ENCODE measurements at regions not wholly inside any gene's neighbourhood (a gene's known extent, or its start where the extent isn't known, plus 50 kb on each side); places are given as distances from the start of the nearest gene placed in this dataset.

DNA sequence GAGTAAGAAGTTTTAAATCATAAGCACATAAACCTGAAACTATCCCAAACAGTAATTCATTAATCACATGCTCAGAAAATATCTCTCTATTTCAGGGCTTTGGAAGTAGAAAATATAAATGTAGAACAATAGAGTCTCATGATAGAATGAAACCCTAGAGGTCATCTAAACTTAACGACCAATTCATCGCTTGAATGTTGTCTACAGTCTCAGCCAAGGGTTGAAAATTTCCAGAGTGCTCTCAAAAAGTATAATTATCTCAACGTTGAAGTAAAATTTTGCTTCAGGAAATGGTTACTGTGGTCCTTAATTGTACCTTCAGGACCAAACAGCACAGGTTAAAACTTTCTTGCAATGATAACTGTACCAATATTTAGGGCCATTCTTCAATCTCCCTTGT is 1053.6 kb upstream of the SEL1L start:
- intact Hi-C loops (cut with micrococcal nuclease) = no loop called here
- DNase-seq (no peak), ATAC-seq (no peak)
- Histone ChIP-seq H3K27ac (ENCODE audit: low read length) (no peak overlapping the region), H3K27me3 (ENCODE audit: control insufficient read depth, insufficient read depth, low read length) (no peaks in the 10 kb centered on the region), H3K4me1 (ENCODE audit: control insufficient read depth, insufficient read depth, low read length) (no peaks in the 10 kb centered on the region), H3K9me3 (ENCODE audit: control insufficient read depth, insufficient read depth, low read length) (peaks cover 3% of the 10 kb centered on the region), H3K4me3 (ENCODE audit: low read length) (no peak overlapping the region), H3K36me3 (ENCODE audit: control insufficient read depth, insufficient read depth, low read length) (no peaks in the 10 kb centered on the region)
- WGBS (ENCODE audit: insufficient coverage) = 78% methylated on average over 3 of the region's 3 CpGs
- H3K4me1 Mint-ChIP-seq = no peaks in the 10 kb centered on the region
- H3K9me3 Mint-ChIP-seq = peaks cover 7 to 18% of the 10 kb centered on the region in 2 donors
- H3K4me3 Mint-ChIP-seq = no peak overlapping the region
- TF ChIP-seq, protein P1, sequence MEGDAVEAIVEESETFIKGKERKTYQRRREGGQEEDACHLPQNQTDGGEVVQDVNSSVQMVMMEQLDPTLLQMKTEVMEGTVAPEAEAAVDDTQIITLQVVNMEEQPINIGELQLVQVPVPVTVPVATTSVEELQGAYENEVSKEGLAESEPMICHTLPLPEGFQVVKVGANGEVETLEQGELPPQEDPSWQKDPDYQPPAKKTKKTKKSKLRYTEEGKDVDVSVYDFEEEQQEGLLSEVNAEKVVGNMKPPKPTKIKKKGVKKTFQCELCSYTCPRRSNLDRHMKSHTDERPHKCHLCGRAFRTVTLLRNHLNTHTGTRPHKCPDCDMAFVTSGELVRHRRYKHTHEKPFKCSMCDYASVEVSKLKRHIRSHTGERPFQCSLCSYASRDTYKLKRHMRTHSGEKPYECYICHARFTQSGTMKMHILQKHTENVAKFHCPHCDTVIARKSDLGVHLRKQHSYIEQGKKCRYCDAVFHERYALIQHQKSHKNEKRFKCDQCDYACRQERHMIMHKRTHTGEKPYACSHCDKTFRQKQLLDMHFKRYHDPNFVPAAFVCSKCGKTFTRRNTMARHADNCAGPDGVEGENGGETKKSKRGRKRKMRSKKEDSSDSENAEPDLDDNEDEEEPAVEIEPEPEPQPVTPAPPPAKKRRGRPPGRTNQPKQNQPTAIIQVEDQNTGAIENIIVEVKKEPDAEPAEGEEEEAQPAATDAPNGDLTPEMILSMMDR (IDR thresholded peaks at IDR 0.05) = no peak
- H3K27ac Mint-ChIP-seq = no peak overlapping the region
- H3K27me3 Mint-ChIP-seq (ENCODE audit: low read depth in 2 of 2) = no peaks in the 10 kb centered on the region
- no peaks in the 10 kb centered on the region for H3K36me3 Mint-ChIP-seq

DNA sequence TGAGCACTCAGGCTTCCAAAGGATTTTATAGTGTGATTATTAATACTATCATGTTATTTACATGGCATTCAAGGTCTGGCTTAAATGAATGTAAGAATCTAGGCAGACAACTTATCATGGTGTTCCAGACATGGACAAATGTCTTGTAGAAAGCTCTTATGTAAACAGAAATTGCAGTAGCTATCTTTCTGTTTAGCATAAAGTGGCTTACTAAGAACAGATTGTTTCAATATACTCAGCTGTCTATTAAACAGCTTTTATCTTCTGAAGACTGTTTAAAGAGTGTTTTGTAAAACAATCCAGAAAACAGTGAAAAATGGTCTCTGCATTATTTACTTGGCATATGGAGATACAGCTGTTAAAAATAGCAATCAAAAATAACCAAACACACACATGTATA is 1061.8 kb upstream of the SEL1L start:
- no peak for ATAC-seq
- TF ChIP-seq, protein P1 (IDR thresholded peaks at IDR 0.05) = no peak
- intact Hi-C loops (cut with micrococcal nuclease) = no loop called here
- Histone ChIP-seq H3K9me3 (ENCODE audit: control insufficient read depth, insufficient read depth, low read length) (no peaks in the 10 kb centered on the region), H3K4me3 (ENCODE audit: low read length) (no peak overlapping the region), H3K27ac (ENCODE audit: low read length) (no peak overlapping the region), H3K4me1 (ENCODE audit: control insufficient read depth, insufficient read depth, low read length) (no peaks in the 10 kb centered on the region), H3K27me3 (ENCODE audit: control insufficient read depth, insufficient read depth, low read length) (no peaks in the 10 kb centered on the region), H3K36me3 (ENCODE audit: control insufficient read depth, insufficient read depth, low read length) (no peaks in the 10 kb centered on the region)
- H3K27ac Mint-ChIP-seq = no peak overlapping the region
- no peak for DNase-seq
- no peaks in the 10 kb centered on the region for H3K4me1 Mint-ChIP-seq
- H3K36me3 Mint-ChIP-seq = no peaks in the 10 kb centered on the region
- no peak overlapping the region for H3K4me3 Mint-ChIP-seq
- peaks cover 11 to 14% of the 10 kb centered on the region in 2 donors for H3K9me3 Mint-ChIP-seq
- no peaks in the 10 kb centered on the region for H3K27me3 Mint-ChIP-seq (ENCODE audit: low read depth in 2 of 2)

DNA sequence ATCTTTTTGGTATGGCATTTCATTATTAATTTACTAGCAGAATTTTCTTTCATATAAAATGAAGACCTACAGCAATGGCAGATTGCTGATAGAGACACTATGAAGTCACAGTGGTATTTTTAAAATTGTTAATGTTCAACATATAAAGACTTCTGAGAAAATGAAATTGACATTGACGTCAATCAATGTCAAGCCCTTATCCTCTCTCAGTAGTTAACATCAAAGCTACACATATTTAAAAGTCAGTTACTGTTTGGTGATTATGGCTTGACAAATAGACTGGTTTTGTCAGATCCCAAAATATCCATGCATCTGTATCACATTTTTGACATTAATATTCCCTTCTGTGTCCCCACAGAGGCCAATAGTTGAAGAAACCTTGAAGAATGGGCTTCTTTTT is 1069.1 kb upstream of the SEL1L start:
- H3K36me3 Mint-ChIP-seq = no peaks in the 10 kb centered on the region
- no peaks in the 10 kb centered on the region for H3K4me1 Mint-ChIP-seq
- H3K9me3 Mint-ChIP-seq = peaks cover 6% of the 10 kb centered on the region in 2 donors
- no peak overlapping the region for H3K4me3 Mint-ChIP-seq
- Histone ChIP-seq H3K27me3 (ENCODE audit: control insufficient read depth, insufficient read depth, low read length) (no peaks in the 10 kb centered on the region), H3K4me3 (ENCODE audit: low read length) (no peak overlapping the region), H3K27ac (ENCODE audit: low read length) (no peak overlapping the region), H3K4me1 (ENCODE audit: control insufficient read depth, insufficient read depth, low read length) (no peaks in the 10 kb centered on the region), H3K36me3 (ENCODE audit: control insufficient read depth, insufficient read depth, low read length) (no peaks in the 10 kb centered on the region), H3K9me3 (ENCODE audit: control insufficient read depth, insufficient read depth, low read length) (peaks cover 3% of the 10 kb centered on the region)
- no CpG with 5 or more reads among the region's 1 CpG for WGBS (ENCODE audit: insufficient coverage)
- TF ChIP-seq, protein P1 (IDR thresholded peaks at IDR 0.05) = no peak
- H3K27me3 Mint-ChIP-seq (ENCODE audit: low read depth in 2 of 2) = no peaks in the 10 kb centered on the region
- ATAC-seq = no peak
- no peak overlapping the region for H3K27ac Mint-ChIP-seq
- intact Hi-C loops (cut with micrococcal nuclease) = no loop called here
- DNase-seq = no peak

DNA sequence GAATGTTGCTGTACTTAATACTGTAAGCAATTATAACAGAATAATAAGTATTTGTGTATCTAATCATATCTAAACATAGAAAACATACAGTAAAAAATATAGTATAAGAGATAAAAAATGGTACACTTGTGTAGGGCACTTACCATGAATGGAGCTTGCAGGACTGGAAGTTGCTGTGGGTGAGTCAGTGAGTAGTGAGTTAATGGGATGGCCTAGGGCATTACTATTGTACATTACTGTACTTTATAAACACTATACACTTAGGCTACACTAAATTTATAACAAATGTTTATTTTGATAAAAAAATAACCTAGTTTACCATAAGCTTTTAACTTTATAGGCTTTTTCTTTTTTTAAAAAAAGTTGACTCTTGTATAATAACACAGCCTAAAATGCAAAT is 1071.2 kb upstream of the SEL1L start:
- TF ChIP-seq, protein P1 (IDR thresholded peaks at IDR 0.05) = no peak
- no peaks in the 10 kb centered on the region for H3K27me3 ChIP-seq (ENCODE audit: control insufficient read depth, insufficient read depth, low read length)
- no peaks in the 10 kb centered on the region for H3K36me3 Mint-ChIP-seq
- DNase-seq (no peak), ATAC-seq (no peak)
- intact Hi-C loops (cut with micrococcal nuclease) = no loop called here
- no peak overlapping the region for H3K4me3 Mint-ChIP-seq
- no peaks in the 10 kb centered on the region for H3K4me1 ChIP-seq (ENCODE audit: control insufficient read depth, insufficient read depth, low read length)
- no peaks in the 10 kb centered on the region for H3K27me3 Mint-ChIP-seq (ENCODE audit: low read depth in 2 of 2)
- no peaks in the 10 kb centered on the region for H3K4me1 Mint-ChIP-seq
- H3K4me3 ChIP-seq (ENCODE audit: low read length) = no peak overlapping the region
- H3K9me3 ChIP-seq (ENCODE audit: control insufficient read depth, insufficient read depth, low read length) = peaks cover 3% of the 10 kb centered on the region
- H3K27ac ChIP-seq (ENCODE audit: low read length) = no peak overlapping the region
- no peak overlapping the region for H3K27ac Mint-ChIP-seq
- no peaks in the 10 kb centered on the region for H3K36me3 ChIP-seq (ENCODE audit: control insufficient read depth, insufficient read depth, low read length)
- H3K9me3 Mint-ChIP-seq = peaks cover 3 to 6% of the 10 kb centered on the region in 2 donors

Data from natural killer cell (primary cell).